WERI-Rb-1 (cell line): ENCODE measurements at regions not wholly inside any gene's neighbourhood (a gene's known extent, or its start where the extent isn't known, plus 50 kb on each side); places are given as distances from the start of the nearest gene placed in this dataset.
"Not testable (repeated sequence)": the region's sequence is repeated elsewhere in the genome, so short reads cannot be mapped to it uniquely, and the experiment has no call there.

Source experiments
- DNase-seq: peaks from one replicate; pipeline ENCODE4 v3.0.0-alpha.2; 2020
- H3K27ac ChIP-seq: fragments of 250-450 bp; sonication (Bioruptor Pico); 2 replicates; pipeline ENCODE4 v1.5.1; 2020; ENCODE audit warnings: mild to moderate bottlenecking, moderate library complexity
- H3K27me3 ChIP-seq: fragments of 250-450 bp; sonication (Bioruptor Pico); 2 replicates; pipeline ENCODE4 v1.5.1; 2021; ENCODE audit warnings: mild to moderate bottlenecking, low read depth, moderate library complexity; ENCODE audit not compliant: insufficient read depth, severe bottlenecking
- H3K36me3 ChIP-seq: fragments of 250-450 bp; sonication (Bioruptor Pico); 2 replicates; pipeline ENCODE4 v1.5.1; 2020; ENCODE audit warnings: mild to moderate bottlenecking, moderate library complexity
- H3K4me3 ChIP-seq: 2 replicates; pipeline ENCODE4 v1.5.1; 2011; ENCODE audit warnings: low read depth, mild to moderate bottlenecking, control low read depth, low read length
- H3K9me3 ChIP-seq: fragments of 250-450 bp; sonication (Bioruptor Pico); 2 replicates; pipeline ENCODE4 v1.5.1; 2021; ENCODE audit warnings: mild to moderate bottlenecking, moderate library complexity; ENCODE audit not compliant: severe bottlenecking
- TF ChIP-seq, protein P1 (sequence below): IDR thresholded peaks from 2 replicates; pipeline ENCODE4 v1.5.1; 2011; ENCODE audit warnings: low read depth, mild to moderate bottlenecking, control low read depth, inconsistent platforms, low read length

DNA sequence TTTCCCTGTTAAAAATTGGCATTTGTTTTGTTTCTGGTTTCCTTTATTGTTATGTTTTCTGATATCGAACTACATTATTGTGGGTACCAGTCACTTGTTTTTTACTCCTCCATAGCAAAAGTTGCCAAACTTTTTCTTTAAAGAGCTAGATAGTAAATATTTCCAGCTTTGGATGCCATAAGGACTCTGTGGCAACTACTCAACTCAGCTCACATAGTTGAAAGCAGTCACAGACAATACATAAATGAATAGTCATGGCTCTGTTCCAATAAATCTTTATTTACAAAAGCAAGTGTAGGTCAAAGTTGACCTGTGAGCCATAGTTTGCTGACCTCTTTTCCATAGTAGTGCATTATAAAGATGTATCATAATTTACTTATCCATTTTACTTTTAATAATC is 305.0 kb downstream of the RASEF start:
- Histone ChIP-seq H3K9me3 (no peaks in the 10 kb centered on the region), H3K36me3 (no peaks in the 10 kb centered on the region), H3K4me3 (no peak overlapping the region), H3K27ac (no peak overlapping the region), H3K27me3 (no peaks in the 10 kb centered on the region)
- TF ChIP-seq, protein P1, sequence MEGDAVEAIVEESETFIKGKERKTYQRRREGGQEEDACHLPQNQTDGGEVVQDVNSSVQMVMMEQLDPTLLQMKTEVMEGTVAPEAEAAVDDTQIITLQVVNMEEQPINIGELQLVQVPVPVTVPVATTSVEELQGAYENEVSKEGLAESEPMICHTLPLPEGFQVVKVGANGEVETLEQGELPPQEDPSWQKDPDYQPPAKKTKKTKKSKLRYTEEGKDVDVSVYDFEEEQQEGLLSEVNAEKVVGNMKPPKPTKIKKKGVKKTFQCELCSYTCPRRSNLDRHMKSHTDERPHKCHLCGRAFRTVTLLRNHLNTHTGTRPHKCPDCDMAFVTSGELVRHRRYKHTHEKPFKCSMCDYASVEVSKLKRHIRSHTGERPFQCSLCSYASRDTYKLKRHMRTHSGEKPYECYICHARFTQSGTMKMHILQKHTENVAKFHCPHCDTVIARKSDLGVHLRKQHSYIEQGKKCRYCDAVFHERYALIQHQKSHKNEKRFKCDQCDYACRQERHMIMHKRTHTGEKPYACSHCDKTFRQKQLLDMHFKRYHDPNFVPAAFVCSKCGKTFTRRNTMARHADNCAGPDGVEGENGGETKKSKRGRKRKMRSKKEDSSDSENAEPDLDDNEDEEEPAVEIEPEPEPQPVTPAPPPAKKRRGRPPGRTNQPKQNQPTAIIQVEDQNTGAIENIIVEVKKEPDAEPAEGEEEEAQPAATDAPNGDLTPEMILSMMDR, result no peak
- DNase-seq, result no peak

DNA sequence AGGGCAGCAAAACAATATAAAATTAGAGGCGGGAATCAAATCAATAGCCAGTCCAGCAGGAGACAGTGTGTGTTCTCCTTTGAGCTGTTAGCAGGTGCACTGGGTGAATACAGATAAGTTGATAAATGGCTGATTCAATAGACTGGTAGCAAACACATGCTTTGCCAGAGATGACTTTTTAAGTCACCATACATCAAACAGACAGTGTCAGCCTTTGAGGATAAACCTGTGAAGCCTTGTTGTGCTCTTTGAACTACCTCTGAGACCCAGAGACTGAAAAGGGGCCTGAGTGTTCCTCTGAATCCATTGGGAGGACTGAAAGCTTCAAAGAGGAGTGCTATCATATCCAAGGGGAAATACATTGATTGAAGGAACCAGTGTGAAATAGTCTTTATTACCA is 301.9 kb downstream of the RASEF start:
- no peak for DNase-seq
- Histone ChIP-seq H3K4me3 (no peak overlapping the region), H3K27me3 (no peaks in the 10 kb centered on the region), H3K36me3 (no peaks in the 10 kb centered on the region), H3K9me3 (no peaks in the 10 kb centered on the region), H3K27ac (no peak overlapping the region)
- TF ChIP-seq, protein P1, result no peak

DNA sequence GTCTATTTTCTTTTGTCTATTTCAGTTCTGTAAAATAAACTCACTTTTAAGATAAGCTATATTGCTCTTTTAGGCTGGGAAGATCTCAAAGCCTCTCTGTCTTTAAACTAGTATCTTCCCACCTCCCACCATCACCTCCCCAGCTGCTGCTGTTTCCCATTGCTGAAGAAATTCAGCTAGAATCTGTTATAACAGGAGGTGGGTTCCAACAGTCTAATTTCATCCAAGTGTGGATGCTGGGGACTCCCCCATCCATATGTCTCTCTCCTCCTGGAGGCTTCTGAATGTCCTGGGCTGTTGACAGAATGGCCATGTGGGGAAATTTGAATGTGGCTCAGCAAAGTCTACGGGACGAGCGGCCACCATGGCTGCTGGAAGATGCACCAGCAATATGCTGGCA is 301.0 kb downstream of the RASEF start:
- DNase-seq, result no peak
- Histone ChIP-seq H3K27me3 (no peaks in the 10 kb centered on the region), H3K9me3 (no peaks in the 10 kb centered on the region), H3K27ac (no peak overlapping the region), H3K36me3 (no peaks in the 10 kb centered on the region), H3K4me3 (no peak overlapping the region)
- TF ChIP-seq, protein P1, result no peak

DNA sequence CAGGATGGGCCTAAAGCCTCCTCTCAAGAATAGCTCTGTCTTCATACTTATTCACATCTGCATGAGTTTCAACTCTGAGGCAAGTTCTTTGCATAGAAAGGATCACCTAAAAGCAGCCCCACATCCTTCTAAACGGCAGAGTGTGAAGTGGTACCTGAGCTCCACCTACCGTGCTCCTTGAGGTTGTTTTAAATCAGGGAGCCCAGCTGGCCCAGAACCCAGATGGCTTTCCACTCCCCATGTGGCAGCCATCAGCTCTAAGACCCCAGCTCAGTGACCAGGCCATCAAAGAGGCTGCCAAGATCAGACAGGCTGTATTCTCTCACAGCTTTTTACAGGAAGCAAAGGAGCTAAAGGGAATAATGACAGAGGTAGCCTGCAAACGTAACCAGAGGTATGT is 299.3 kb downstream of the RASEF start:
- peak; percentile 80 for DNase-seq
- H3K36me3 ChIP-seq, result no peaks in the 10 kb centered on the region
- H3K4me3 ChIP-seq, result no peak overlapping the region
- no peaks in the 10 kb centered on the region for H3K9me3 ChIP-seq
- TF ChIP-seq, protein P1, result peak; percentile 57
- H3K27me3 ChIP-seq, result no peaks in the 10 kb centered on the region
- no peak overlapping the region for H3K27ac ChIP-seq

DNA sequence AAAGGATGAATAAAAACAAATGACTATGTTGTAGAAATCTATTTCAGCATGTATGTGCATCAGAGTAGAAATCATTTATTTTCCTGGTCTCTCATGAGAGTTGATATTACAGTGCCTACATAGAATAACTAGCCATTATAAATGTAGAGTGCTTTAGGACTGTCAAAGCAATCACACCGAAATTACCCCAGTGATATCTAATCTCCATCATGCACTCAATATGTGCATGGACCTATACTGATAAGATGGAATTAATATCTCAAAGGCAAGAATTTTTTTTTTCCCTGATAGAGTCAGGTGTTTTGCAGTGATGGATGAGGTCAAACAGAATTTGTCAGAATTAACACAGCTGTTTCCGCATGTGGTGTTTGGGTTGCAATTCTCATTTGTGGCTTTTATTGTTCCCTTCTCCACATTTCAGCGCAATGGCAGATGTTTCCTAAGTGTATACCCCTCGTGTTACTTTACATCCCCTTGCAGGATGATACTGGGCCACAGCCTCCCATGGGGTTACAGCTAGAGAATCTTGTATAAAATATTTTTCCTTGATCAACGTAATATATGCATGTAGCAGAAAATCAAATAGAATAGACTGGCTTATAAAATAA is 298.8 kb downstream of the RASEF start:
- Histone ChIP-seq H3K4me3 (no peak overlapping the region), H3K9me3 (no peaks in the 10 kb centered on the region), H3K27me3 (no peaks in the 10 kb centered on the region), H3K36me3 (no peaks in the 10 kb centered on the region), H3K27ac (no peak overlapping the region)
- no peak for DNase-seq
- TF ChIP-seq, protein P1, result no peak

DNA sequence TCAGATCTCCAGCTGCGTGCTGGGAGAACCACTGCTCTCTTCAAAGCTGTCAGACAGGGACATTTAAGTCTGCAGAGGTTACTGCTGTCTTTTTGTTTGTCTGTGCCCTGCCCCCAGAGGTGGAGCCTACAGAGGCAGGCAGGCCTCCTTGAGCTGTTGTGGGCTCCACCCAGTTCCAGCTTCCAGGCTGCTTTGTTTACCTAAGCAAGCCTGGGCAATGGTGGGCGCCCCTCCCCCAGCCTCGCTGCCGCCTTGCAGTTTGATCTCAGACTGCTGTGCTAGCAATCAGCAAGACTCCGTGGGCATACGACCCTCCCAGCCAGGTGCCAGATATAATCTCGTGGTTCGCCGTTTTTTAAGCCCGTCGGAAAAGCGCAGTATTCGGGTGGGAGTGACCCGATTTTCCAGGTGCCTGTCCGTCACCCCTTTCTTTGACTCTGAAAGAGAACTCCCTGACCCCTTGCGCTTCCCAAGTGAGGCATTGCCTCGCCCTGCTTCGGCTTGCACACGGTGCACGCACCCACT is 288.2 kb downstream of the RASEF start:
- H3K4me3 ChIP-seq, H3K9me3 ChIP-seq, H3K27ac ChIP-seq, DNase-seq, H3K27me3 ChIP-seq, H3K36me3 ChIP-seq: not testable (repeated sequence)
